22Rv1 (cell line): ENCODE measurements at regions not wholly inside any gene's neighbourhood (a gene's known extent, or its start where the extent isn't known, plus 50 kb on each side); places are given as distances from the start of the nearest gene placed in this dataset.

Source experiments
- CTCF ChIP-seq: fragments of 450-650 bp; IDR thresholded peaks from 2 replicates; pipeline ENCODE4 v1.5.1; 2017; ENCODE audit warnings: mild to moderate bottlenecking
- ZFX ChIP-seq: fragments of 450-650 bp; IDR thresholded peaks from 2 replicates; pipeline ENCODE4 v1.6.1; 2017; ENCODE audit warnings: antibody characterized with exemption, borderline replicate concordance

- no peak for TF ChIP-seq CTCF
- TF ChIP-seq ZFX, result no peak
Observed at GRCh38 chr2:41907141-41907540, 140.7 kb upstream of the PKDCC start.
